Cerebellar nuclear complex (tissue), 1 donor: ENCODE measurements at regions not wholly inside any gene's neighbourhood (a gene's known extent, or its start where the extent isn't known, plus 50 kb on each side); places are given as distances from the start of the nearest gene placed in this dataset.
"Not testable (repeated sequence)": the region's sequence is repeated elsewhere in the genome, so short reads cannot be mapped to it uniquely, and the experiment has no call there.

Experiments used
- DNase-seq, 2 experiments: peaks; one replicate each; lab custom pipeline; 2025; lab: John Stamatoyannopoulos, UW

DNA sequence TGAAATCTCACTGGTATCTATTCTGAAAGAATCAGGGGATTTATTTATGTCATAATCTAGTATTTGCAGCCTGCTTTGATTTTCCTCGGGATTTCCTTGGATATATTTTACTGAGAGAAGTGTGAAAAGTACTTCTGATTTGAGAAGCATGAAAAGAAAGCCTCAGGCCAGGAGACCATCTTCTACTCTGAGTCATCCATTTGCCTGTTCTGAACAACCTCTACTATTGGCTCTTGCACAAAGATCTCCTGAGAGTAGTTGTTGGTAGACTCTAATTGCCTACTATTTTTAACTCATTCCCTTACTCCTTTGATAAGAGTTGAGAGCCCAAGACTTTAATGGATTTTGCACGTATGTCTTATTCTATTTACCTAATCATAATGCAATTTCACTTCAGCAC lies 318.9 kb downstream of the BCHE start:
- no peak for DNase-seq

DNA sequence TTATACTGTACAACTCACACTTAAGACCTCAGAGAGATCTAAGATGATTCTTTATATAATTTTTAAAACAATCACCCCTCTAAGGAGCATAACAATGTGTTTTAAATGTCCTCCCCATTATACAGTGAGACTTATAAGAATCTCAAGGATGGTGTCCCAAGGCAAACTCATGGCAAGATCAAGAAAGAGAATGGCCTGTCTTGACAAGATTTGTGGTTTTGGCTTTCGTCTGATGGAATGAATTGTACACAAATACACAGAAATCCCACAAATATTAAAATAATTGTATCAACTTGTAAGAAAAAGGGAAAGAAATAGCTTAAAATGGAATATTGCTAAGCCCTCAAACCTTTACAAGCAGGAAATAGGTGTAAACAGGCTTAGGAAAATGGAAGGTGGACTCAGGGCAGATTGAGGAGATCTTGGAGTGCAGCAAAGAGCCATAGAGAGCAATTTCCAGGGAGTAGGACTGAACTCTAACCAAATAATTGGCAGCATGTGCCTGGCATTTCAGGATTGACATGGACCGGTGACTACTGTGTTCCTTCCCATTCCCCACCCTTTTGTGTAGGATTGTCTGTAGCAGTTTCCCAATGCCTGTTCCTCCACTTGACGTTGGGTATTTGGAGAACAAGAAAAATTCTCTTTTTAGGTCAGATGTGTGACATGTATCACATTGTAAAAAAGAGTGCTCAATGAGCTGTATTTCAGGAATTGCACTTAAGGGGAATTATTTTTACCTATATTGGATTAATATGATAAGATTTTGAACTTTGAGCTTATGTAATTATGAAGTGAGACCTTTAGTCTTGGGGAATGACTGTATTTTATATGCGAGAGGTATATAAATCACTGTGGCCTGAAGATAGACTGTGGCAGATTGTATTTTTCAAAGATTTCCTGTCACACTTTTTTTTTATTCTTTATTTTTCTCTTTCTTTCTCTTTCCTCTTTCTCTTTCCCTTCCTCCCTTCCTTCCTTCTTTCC lies 317.8 kb upstream of the SLITRK3 start:
- no peak for DNase-seq

DNA sequence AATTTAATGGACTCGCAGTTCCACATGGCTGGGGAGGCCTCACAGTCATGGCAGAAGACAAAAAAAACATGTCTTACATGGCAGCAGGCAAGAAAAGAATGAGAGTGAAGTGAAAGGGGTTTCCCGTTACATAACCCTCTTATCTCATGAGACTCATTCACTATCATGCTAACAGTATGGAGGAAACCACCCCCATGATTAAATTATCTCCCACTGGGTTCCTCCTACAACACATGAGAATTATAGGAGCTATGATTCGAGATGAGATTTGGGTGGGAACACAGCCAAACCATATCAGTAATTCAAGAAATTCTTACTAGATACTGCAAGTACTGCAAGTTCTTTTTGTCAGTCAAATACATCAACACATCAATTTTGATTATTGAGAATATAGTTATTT lies 311.4 kb upstream of the SLITRK3 start:
- DNase-seq: no peak

DNA sequence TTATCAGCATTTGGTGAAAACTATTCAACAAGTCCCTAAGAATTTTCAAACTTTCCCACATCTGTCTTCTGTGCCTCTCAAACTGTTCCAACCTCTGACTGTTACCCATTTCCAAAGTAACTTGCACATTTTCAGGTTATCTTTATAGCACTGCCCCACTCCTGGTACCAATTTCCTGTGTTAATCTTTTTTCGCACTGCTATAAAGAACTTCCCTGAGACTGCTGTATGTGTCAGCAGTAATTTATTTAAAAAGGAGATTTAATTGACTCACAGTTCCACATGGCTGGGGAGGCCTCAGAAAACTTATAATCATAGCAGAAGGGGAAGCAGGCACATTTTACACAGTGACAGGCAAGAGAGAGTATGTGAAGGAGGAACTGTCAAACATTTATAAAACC lies 310.9 kb upstream of the SLITRK3 start:
- DNase-seq: no peak

DNA sequence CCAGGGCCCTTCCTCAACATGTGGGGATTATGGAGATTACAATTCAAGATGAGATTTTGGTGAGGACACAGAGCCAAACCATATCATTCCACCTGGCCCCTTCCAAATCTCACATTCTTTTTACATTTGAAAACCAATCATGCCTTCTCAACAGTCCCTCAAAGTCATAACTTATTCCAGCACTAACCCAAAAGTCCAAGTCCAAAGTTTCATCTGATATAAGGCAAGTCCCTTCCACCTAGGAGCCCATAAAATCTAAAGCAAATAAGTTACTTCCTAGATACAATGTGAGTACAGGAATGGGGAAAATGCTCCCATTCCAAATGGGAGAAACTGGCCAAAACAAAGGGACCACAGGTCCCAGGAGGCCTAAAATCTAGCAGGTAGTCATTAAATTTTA lies 309.5 kb upstream of the SLITRK3 start:
- no peak for DNase-seq

DNA sequence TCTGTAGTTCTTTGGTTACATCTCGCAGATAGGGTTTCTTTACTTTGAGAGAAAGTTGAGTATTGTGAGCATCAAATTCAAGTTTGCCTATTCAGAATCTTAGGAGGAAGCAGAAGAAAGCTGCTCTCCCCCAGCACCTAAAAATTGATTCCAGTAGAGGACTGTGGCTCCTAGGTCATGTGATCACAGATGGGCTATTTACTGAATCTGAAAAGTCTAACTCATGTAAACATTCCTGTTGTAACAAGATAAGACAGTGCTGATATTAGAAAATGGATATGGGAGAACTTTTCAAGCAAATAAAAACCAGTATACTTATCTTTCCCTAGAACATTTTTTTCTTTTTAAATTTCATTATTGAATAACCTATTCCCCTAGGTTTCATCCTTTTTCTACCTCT lies 308.4 kb upstream of the SLITRK3 start:
- no peak for DNase-seq

DNA sequence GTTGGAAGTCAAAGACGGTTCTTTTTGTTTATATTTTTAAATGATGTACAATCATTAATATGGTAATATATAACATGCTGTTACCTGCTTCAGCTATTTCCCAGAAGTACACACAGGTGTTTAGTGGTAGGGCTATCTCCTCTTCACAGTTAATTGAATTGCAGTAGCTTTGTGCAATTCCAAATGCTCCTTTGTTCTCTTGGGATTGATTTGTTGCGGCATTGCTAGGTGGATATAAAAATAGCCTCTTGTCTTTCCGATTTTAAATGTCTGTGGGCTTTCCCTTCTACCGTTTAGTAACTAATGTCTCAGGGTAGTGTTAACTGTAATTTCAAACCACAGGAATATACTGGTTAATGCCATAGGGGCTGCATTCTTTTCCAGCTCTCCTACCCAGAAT lies 307.6 kb upstream of the SLITRK3 start:
- no peak for DNase-seq

DNA sequence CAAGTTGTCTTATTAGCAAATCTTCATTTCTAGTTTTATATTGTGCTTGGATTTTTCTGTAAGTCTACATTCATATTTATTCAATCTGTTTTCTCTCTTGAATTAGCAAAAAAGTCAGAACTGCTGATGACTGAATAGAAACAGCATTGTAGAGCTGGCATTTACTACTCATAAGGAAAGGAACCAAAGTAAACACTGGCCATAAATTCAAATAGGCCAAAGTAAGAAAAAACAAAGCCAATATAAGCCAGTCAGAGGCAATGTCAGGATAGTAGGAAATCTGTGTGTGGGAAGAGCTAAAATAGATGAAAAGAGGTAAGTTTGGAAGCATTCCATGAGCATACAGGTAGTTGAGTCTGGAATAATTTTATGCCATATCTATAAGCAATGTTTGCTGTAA lies 307.2 kb upstream of the SLITRK3 start:
- DNase-seq: no peak

DNA sequence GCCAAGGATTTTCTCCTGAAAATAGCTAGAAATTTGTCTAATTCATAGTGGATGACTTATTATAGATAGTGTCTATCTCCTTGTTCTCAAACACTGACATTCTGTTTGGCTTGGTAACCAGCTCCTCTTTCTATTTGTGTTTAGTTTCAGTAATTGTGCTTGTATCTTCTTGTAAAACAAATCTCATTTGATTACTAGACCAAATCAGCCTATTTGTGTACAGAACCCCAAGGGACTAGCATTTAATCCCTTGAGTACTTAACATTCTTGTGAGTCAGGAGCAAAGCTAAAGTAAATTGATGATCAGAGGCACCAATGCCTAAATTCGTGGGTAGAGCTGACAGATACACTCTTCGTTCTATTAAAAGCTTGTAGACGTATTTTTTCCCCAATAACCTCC lies 306.5 kb upstream of the SLITRK3 start:
- DNase-seq: no peak

DNA sequence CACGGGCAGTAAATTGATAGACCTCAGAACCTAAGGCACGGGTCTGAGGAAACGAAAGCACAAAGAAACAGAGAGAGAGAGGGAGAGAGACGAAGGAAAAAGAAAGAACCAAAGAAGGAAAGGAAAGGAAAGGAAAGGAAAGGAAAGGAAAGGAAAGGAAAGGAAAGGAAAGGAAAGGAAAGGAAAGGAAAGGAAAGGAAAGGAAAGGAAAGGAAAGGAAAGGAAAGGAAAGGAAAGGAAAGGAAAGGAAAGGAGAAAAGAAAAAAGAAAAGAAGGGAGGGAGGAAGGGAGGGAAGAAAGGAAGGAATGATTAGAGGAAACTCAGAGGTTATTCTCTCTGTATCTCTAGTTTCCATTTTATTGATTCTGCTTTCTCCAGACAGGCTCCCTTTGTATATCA lies 302.6 kb upstream of the SLITRK3 start:
- DNase-seq: not testable (repeated sequence)

DNA sequence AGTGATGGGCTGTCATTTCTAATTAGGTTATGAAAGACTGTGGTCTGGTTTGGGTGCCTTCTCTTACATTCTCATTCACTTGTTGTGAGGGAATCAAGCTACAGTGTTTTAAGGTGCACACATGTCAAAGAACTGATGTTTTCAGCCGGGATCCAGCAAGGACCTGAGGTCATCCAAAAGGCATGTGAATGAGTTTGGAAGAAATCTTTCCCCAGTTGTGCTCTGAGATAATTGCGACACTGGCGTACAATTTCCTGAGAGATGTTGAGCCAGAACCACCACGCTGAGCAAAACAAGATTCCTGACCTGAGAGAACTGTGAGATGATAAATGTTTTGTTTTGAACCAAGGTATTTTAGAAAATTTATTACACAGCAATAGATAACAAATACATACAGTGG lies 295.3 kb upstream of the SLITRK3 start:
- no peak for DNase-seq

DNA sequence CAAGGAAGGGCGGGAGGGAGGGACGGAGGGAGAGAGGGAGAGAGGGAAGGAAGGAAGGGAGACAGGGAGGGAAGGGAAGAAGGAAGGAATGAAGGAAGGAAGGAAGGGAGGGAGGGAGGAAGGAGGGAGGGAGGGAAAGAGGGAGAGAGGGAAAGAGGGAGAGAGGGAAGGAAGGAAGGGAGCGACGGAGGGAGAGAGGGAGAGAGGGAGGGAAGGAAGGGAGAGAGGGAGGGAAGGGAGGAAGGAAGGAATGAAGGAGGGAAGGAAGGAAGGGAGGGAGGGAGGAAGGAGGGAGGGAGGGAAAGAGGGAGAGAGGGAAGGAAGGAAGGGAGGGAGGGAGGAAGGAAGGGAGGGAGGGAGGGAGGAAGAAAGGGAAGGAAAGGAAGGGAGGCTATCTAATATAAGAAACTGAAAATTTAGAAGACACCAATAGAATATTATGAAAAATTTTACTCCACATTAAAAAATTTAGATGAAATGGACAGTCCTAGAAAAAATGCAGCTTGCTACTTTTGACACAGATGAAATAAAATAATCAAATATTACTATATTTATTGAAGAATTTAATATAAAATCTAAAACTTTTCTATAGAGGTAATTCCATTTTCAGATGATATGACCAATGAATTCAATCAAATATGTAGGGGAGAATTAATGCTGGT lies 280.3 kb upstream of the SLITRK3 start:
- DNase-seq: no peak

DNA sequence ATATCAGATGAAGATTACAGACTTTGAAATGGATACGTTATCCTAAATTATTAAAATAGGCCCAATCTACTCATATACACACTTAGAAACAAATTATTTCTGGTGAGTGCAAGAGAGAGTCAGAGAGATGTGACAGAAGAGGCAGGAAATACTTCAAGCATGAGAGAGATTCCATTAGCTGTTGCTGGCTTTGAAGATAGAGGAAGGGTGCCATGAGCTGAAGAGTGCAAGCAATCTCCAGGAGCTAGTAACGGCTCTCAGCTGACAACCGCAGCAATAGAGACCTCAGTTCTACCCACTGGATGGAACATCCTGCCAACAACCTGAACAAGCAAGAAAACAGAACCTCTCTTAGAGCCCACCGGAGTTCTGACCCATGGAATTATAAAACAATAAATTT lies 270.7 kb upstream of the SLITRK3 start:
- DNase-seq: no peak

DNA sequence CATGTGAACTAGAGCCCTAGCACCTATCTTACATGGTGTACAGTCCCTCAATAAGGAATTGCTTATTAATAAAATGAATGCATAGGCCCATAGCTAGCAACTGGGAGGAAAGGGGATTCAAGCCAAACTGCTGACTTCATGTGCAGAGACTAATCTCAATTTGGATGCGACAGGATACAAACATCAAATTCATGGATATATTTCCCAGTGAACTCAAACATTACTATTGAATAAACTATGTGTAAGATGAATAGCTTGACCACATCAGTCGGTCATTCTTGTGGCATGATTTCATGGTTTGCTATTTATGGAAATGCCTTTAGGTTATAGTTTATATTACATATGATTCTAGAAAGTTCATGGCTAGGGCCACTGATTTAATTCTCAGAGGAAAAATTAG lies 268.6 kb upstream of the SLITRK3 start:
- no peak for DNase-seq

DNA sequence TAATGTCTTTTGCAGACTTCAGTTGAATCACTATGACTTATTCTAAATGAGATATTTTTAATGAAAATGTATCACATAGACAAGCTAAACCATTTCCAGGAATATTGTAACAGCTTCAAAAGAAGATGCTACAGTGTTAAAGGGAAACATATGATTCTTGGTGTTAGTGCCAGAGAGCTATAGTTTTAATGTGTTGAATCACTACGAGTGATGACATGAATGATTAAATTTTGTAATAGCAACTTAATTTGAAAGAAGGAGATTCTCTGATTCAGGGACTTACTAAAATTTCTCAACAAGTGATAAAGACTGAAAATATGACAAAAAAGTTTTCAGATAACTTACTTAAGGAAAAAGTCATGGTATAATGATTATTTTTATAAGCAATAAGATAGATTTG lies 267.3 kb upstream of the SLITRK3 start:
- DNase-seq: no peak

DNA sequence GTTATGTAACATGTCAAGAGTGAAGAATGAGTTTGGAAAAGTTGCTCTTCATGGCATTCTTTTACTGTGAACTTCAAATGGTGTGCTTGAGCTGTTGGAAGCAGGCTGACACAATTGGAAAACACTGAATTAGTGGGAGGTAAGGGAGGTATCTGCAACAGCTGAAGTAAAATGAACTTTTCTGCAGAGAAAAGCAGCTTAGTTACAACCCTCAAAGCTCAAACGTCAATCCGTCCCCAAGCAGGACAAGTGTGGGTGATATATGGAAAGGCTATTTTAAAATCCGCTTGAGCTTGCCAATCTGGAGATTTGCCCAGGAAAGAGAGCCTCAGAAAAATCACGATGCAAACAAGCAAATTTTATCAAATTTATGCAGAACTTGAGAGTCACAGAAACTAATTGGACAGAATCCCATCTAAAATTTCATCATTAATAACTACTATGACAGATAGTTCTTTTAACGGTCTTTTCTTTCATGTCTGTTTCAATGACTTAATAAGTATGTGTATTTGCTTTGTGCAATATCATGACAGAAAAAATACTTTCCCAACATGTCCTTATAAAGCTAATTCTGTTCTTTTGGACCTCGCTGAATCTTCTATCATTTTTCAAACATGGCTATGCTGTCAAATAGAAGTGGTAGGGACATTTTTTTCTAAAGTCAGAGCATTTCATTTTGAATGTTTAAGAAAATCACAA lies 266.6 kb upstream of the SLITRK3 start:
- no peak for DNase-seq

DNA sequence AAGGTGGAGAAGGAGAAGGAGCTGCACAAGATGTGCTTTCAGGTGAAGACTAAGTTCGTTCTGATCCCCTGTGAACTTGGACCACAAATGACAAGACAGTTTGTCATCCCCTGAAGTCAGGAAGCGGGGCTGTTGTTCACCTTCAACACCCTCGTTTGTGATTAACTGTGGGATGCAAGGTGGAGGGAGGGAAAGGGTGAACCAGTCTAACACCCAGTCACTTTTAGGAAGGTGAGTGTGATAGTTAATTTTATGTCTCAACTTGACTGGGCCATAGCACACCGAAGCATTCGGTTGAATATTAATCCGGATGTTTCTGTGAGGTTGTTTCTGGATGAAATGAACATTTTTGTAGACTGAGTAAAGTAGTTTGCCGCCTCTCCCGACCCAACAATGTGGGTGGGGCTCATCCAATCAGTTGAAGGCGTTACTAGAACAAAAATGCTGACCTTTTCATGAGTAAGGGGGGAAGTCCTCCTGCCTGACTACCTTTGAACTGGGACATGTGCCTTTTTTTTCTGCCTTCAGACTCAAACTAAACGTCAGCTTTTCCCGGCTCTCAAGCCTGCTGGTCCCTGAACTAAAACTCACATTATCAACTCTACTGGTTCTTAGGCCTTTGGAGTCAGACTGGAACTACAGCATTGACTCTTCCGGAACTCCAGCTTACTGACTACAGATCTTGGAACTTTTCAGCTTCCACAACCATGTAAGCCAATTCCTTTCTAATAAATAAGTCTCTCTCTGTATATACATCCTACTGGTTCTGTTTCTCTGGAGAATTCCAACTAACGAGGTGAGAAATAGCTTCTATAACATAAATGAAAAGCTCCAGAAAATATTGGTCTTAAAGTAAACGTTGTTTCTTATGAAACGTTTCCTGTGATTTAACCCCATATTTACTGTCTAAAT lies 264.0 kb upstream of the SLITRK3 start:
- no peak for DNase-seq

DNA sequence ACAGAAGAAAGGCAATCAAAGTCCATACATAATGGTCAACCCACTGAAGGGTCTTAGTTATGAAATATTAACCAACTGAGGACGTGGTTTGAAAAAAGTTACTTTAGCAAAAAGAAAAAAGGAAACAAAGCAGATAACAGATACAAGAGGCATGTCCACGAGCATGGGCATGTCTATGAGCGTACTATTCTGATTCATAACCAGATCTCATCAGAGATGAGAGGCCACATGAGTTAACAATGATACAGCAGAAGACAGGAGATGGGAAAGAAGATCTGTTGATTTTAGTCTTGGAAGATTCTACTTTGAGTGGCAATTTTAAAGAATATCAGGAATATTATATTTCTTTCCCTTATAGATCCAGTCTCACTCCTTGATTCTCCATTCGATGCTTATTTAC lies 262.9 kb upstream of the SLITRK3 start:
- DNase-seq: no peak

DNA sequence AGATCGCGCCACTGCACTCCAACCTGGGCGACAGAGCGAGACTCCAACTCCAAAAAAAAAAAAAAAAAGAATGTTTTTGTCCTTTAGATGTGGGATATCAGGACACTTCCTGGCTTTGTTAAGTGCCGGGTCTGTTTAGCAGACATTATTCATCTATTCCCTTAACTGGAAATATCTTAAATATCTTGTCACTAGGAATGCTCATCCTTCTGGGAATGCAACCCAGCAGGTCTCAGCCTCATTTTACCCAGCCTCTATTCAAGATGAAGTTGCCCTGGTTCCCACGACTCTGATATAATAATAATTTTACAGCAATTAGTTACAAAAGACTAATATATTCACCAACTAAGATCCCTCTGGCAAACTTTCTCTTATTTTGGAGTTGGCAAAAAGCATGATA lies 260.9 kb upstream of the SLITRK3 start:
- no peak for DNase-seq

DNA sequence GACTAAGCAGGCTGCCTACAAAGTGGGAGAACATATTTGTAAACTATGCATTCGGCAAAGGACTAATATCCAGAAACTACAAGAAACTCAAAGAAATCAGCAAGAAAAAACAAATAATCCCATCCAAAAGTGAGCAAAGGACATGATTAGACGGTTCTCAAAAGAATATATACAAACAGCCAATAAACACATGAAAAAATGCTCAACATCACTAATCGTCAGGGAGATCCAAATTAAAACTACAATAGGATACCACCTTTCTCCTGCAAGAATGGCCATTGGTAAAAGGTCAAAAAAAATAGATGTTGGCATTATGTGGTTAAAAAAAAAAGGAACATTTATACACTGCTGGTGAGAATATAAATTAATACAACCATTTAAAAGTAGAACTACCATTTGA lies 259.6 kb upstream of the SLITRK3 start:
- no peak for DNase-seq

DNA sequence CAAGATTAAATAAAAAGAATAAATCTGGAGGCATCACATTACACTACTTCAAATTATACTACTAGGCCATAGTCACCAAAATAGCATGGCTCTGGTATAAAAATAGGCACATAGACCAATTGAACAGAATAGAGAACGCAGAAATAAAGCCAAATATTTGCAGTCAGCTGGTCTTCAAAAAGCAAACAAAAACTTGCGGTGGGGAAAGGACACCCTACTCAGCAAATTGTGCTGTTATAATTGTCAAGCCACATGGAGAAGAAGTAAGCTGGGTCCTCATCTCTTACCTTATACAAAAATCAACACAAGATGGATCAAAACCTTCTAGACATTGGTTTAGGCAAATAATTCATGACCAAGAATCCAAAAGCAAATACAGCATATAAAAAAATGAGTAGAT lies 259.2 kb upstream of the SLITRK3 start:
- DNase-seq: no peak
